GM19372 (cell line): ENCODE measurements at regions not wholly inside any gene's neighbourhood (a gene's known extent, or its start where the extent isn't known, plus 50 kb on each side); places are given as distances from the start of the nearest gene placed in this dataset.

Experiments
- ATAC-seq: cut with Tn5 transposase; IDR thresholded peaks from one replicate; pipeline ENCODE4 v1.9.1; 2021; ENCODE audit warnings: mild to moderate bottlenecking, low read depth, moderate library complexity; ENCODE audit not compliant: unreplicated experiment

GRCh38 chr18:65336411-65336810 is 414.4 kb upstream of the CDH7 start:
- ATAC-seq, result no peak

DNA sequence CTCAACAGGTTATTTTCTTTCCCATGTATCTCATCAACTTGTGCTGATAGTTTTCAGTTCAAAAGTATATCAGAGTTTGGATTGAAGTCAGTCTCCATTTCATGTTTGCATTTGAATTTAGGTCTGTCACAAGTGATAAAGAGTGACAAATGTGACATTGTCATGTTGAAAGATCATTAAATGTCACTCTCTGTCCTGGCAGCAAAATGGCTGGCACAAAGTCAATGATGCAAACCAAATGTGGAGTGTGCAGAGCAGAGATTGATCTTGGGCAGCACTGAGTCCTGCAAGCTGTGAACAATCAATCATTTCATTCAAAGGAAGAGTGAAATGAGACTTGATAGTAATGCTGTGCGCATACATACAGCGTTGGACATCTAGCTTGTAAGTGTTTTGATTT is 421.8 kb upstream of the CDH7 start:
- no peak for ATAC-seq

- no peak for ATAC-seq
Observed at GRCh38 chr18:65326805-65327204, 424.0 kb upstream of the CDH7 start.

GRCh38 chr18:65322895-65323294 is 427.9 kb upstream of the CDH7 start:
- no peak for ATAC-seq

GRCh38 chr18:65298422-65298821 is 452.4 kb upstream of the CDH7 start:
- ATAC-seq, result no peak

GRCh38 chr18:65288908-65289307 is 461.9 kb upstream of the CDH7 start:
- ATAC-seq, result no peak

DNA sequence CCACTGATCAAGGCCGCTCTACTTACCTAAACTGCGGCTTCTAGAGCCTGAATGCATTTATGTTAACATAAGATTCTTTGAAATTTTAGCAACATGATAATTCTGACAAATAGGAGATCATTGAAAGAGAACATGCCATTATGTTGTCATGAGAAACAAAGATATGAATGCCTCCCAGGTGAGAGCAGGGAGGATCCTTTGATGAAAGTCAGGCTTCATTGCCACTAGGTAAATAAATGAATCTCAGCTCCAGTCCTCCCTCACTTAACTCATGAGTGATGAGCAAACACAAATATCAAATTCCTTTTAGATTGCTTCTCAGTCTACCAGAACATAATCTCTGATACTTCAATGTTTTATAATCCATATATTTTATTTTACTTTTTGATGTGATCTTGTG is 463.2 kb upstream of the CDH7 start:
- no peak for ATAC-seq

- ATAC-seq, result no peak
Observed at GRCh38 chr18:65282096-65282495, 468.7 kb upstream of the CDH7 start.

- no peak for ATAC-seq
Observed at GRCh38 chr18:65279668-65280305, 471.0 kb upstream of the CDH7 start.

GRCh38 chr18:65278939-65279667 is 471.7 kb upstream of the CDH7 start:
- ATAC-seq, result no peak

DNA sequence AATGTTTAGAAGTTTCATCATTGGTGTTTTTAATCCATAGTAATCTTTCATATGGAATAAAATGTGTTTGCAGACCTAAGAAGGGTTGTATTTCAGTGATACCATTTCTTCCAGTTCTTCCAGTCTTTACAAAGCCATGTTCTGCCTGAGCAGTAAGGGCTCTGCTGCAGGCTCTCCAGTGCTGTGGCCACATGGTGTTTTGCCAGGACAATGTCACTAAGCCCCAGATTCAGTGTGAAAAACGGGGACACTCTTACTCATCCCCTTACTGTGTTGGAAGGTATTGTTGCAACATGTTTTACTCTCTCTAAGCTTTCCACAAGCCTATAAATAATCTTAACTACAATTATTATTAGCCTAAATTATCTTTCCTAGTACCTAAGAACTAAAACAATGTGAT is 481.4 kb upstream of the CDH7 start:
- ATAC-seq, result no peak

DNA sequence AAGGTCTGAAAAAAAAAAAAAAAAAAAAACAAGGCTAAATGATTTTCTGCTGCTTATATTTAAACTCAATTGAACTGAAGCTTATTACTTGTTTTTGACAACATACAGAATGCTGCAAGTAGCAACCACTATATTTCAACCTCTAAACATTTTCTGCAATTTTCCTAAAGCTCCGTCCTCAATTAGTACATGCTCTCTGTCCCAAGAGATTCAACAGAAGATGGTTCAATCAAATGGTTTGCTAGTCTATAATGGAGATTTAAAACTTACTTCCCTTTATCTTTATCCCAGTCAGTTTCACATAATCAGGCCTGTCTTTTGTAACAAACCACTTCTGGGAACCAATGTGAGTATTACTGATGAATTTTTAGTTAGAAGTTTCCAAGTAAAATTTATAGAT is 485.1 kb upstream of the CDH7 start:
- ATAC-seq, result no peak

DNA sequence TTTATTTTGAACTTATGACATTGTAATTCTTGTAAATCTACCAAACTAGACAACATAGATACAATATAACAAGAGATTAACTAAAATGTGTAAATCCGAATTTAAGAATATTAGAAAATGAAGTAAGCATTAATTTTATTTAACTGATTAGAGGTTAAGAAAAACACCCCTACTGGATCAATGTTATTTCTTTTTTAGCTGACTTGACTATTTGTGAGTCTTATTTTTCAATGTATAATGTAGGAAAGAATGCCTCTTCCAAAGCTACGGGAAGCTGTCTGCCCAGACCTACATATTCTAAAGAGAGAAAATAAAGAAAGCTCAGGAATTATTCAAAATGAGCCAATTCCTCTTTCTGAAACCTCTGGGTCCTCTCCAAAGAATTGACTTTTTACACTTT is 490.8 kb upstream of the CDH7 start:
- no peak for ATAC-seq

GRCh38 chr18:65259403-65259802 is 491.4 kb upstream of the CDH7 start:
- ATAC-seq, result no peak

DNA sequence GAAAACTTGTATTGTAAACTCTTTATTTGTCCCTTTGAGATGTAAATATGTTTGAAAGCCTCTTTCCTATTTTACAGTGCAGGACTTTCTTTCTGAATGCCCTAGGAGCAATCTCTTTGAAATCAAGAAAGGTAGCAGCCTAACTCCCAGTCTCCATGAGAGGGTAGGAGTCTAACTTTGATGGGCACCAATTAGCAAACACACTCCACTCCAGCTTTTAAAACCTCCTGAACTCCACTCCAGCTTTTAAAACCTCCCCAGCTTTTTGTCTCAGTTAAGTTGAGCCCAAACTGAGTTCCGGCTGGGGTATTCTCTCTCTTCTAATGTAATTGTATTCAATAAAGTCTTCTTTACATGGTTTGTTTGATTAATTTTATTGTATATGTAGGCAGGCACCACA is 493.7 kb upstream of the CDH7 start:
- ATAC-seq, result no peak

GRCh38 chr18:65255417-65255816 is 495.4 kb upstream of the CDH7 start:
- ATAC-seq, result no peak

- ATAC-seq, result no peak
Observed at GRCh38 chr18:65239787-65240186, 511.0 kb upstream of the CDH7 start.

DNA sequence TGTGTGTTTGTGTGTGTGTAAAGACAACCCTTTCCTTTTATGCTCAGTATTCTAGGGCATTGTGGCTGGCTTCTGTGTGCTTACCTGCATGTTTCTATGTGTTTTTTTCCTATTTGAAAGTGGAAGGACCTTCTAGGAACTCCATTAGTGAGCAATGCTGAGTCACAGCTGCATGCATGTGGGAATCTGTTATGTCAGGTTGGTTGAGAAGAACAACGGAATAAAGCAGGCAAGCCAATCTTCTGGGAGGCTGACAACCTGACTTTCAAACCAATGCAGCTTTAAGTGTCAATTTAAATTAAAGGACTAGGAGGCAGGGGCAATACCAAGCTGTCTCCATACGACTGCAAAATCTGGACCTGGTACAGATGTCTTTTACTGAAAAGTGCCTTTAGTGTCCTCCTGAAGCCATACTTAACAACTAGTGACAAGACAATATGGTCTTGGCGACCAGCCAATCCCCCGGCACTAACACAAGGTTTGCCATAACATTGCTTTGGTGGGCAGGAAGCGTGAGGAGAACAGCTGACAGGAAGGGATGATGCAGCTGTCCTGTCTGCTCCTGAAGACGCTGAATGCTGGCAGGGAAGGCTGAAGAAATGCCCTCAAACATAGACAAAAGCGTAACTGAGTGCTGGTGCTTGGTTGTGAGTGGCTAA is 514.7 kb upstream of the CDH7 start:
- no peak for ATAC-seq

- no peak for ATAC-seq
Observed at GRCh38 chr18:65230311-65230710, 520.5 kb upstream of the CDH7 start.

DNA sequence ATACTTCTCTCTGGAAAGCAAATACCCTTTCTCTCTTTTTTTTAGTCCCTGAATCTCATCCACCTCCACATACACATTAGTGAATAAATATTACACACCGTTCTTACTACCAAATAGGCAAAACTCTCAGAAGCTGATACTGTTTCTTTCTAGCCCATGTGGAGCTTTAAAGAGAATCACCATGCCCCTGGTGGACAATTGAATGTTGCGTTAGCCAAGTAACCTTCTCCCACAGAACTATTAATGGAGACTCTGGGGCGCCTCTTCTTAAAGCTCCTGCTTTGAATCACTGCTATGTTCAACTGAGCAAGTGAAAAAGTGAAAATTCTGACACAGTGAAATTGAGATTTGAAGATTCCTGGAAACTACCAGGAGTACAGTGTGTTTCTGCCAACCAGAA is 522.8 kb upstream of the CDH7 start:
- ATAC-seq, result no peak

DNA sequence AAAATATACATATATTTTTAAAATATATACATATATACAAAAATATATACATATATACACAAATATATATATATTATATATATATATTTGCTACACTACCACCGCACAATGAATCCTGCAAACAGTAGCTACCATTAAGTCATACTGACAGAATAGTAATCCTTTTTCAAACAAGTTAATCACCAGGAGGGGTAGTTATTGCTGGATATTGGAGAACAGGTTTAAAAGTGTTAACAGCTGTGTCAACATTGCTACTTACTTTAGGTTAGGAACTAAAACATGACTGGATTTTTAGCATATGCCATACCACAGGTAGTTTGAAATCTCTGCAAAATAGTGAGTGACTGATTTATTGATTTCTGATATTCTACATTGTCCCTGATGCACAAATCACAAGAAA is 529.1 kb upstream of the CDH7 start:
- no peak for ATAC-seq

DNA sequence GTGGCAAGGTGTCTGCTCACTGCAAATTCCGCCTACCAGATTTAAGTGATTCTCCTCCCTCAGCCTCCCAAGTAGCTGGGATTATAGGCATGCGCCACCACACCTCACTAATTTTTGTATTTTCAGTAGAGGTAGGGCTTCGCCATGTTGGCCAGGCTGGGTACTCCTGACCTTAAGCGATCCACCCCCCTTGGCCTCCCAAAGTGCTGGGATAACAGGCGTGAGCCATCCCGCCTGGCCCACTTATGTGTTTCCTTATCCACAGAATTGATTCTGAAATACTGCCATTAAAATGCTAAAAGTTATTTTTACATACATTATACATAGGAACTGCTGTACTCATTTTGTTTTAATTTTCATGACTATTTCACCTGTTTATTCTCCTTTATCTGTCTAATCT is 529.7 kb upstream of the CDH7 start:
- ATAC-seq, result no peak
